Pulmonary artery endothelial cell (primary cell): ENCODE measurements at regions not wholly inside any gene's neighbourhood (a gene's known extent, or its start where the extent isn't known, plus 50 kb on each side); places are given as distances from the start of the nearest gene placed in this dataset.
"Not testable (repeated sequence)": the region's sequence is repeated elsewhere in the genome, so short reads cannot be mapped to it uniquely, and the experiment has no call there.

ENCODE experiments used
- DNase-seq: peaks from one replicate; pipeline ENCODE4 v3.0.0-alpha.2; 2011; ENCODE audit warnings: low read depth, low spot score

- DNase-seq = no peak
These were observed 711.5 kb downstream of the PCDH17 start for GRCh38 chr13:58343076-58343475.

- not testable (repeated sequence) for DNase-seq
These were observed 720.6 kb downstream of the PCDH17 start for GRCh38 chr13:58352100-58352499.

DNA sequence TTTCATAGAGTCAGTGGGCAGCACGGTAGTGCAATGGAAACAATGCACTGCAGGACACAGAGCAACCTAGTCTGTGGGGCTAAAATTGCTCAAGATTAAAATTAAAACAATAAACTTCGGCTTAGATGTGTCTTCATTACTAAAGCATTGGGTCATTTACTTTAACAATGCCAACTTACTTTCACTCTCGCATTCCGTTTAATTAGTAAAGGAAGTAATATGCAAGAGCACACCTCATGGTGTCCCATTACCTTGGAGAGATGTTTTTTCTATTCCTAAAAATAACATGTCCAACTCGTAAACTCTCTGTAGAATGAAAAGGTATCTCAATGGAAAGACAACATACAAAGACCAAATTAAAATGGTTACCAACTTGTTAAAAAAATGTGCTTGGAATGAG, 738.4 kb downstream of the PCDH17 start:
- no peak for DNase-seq

- DNase-seq = no peak
These were observed 744.8 kb downstream of the PCDH17 start for GRCh38 chr13:58376349-58376748.

DNA sequence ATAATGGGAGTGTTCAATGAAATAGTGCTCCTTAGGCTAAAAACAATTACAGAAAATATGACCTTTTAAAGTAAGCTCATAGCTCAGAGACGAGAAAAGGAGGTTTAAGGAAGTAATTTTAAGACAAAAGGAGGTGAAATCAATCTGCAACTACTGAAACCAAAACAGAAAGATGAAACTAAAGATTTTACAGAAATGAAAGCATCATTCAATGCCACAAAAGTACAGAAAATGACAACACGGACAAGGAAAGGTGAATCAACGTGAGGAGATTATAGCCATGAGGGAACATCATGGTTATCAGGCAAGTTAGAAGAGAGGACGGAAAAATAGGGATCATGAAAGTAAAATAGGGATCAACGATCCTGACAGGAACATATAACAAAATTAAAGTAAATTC, 745.2 kb downstream of the PCDH17 start:
- DNase-seq = no peak

- DNase-seq = no peak
These were observed 747.7 kb downstream of the PCDH17 start for GRCh38 chr13:58379221-58379620.

DNA sequence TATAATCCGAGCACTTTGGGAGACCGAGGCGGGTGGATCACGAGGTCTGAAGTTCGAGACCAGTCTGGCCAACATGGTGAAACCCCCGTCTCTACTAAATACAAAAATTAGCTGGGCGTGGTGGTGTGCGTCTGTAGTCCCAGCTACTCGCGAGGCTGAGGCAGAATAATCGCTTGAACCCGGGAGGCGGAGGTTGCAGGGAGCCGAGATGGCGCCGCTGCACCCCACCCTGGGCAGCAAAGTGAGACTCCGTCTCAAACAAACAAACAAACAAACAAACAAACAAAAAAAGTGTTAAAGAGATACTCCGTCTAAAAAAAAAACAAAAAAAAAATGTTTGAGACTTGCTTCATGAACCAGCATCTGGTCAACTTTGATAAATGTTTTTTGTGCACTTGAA, 753.8 kb downstream of the PCDH17 start:
- not testable (repeated sequence) for DNase-seq

DNA sequence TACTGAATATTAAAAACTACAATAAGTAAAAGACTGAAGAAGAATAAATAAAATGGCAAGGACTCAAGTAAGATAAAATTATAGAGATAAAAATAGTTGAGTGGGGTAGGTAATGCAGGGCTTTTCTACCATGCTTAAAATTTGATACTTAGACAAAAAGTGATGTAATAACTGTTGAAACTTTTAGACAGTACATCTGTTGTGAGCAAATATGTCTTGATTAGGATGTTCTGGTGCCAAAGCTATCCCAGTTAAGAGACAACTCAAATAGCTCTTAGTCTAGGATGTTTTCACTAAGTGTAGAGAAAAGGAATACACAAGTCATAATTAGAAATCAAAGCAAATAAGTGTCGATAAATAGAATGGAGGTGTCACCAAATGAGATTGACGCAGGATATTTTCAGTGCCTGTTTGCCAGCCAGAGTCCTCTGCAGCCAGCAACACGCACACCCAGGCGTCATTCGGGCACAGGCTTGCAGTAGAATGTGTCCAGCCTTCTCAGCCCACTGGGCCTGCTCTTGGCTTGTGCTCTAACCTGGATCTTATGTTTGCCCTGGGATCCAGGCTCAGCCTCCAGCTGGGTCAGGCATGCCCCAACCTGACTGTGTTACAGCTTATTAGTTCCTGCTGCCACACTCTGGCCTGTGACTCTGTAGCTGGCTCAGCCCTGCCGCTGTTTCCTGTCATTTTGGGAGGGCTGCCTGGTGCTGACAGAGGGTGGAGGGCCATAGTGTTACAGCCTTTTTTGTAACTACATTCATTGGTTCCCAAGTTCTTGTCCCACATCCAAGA, 766.2 kb downstream of the PCDH17 start:
- no peak for DNase-seq

GRCh38 chr13:58399263-58399662, 767.7 kb downstream of the PCDH17 start:
- DNase-seq = no peak

DNA sequence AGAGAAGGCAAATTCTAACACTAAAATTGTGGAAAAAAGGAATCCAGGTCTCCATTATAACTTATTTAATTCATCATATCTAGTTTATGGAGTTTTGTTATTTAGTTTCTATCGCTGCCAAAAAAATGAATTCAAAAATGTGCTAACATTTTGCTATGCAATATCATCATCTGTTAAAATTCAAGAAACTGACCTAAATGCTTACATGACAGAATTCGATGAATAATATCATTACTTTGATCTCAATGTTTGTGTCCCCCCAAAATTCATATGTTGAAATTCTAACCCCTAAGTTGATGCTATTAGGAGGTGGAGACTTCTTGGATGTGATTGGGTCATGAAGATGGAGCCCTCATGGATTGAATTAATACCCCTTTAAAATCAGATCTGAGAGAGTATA, 775.0 kb downstream of the PCDH17 start:
- no peak for DNase-seq

DNA sequence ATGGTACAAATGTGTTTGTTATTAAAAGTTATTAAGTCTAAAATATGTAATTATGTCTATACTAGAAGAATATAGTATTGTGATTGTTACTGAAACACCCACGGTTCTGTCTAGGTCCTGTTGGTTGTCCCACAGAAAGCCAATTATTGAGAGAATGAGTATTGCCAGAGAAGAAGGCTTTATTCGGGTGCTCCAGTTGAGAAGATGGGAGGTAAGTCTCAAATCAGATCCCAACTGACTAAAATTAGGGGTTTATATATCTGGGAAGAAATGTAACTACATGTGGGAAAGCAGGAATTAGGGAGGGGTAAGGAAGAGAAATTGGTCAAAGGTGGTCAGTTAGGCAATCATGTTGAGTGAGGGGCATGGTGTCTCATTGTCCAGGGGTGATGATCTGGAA, 798.4 kb downstream of the PCDH17 start:
- DNase-seq = no peak

- no peak for DNase-seq
These were observed 803.4 kb downstream of the PCDH17 start for GRCh38 chr13:58434943-58435342.

DNA sequence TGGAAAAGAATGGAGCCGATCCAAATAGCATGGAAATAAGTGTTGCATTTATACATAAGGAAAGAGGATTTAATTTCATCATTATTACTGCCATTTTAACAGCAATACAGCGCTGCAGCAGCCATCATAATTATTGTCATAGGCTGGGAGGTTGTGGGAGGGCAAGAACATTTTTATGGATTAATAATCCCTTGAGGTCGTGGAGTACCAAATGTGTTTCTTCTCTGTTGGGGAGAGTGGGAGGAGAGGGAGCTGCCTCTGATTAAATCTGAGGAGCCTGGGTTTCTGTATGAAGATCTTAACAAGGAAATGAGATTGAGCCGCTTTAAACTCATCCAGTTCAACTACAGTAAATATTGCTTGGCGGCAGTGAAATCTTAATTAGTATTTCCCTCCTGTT, 805.9 kb downstream of the PCDH17 start:
- no peak for DNase-seq

DNA sequence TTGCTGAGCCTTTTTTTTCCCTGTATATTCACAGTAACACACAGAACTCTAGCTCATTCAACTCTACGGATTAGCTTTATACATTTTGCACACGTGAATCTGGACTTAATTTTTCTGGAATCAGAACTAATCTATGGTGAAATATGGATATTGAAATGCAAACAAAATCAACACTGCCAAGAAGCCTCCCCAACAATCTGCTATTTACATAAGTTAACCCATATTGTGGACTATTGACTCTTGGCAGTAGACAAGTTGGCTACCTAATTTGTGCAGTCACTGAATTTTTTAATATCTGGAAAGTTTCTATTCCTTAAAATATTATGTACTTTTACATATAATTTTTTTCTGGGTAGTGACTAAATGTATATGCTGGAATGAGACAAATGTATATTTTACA, 815.4 kb downstream of the PCDH17 start:
- no peak for DNase-seq

- no peak for DNase-seq
These were observed 820.6 kb downstream of the PCDH17 start for GRCh38 chr13:58452123-58452623.

GRCh38 chr13:58455094-58455493, 823.5 kb downstream of the PCDH17 start:
- DNase-seq = no peak

DNA sequence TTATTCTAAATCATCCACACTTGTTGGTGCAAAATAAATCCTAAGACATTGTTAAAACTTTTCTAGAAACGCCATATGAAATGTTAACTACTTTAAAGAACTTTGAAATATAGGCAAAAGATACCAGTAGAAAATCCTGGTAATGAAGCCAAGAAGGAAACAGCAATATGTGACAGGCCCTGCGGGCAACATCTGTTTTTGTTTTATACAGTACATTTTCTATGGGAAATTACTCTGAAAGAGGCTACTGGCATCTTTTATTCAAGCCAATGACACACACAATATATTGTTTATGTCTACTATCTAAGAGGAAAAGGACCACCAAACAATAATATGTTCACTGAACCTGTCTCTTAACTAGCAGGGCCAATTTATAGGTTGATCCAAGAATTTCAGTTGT, 829.7 kb downstream of the PCDH17 start:
- no peak for DNase-seq

GRCh38 chr13:58463841-58464240, 832.3 kb downstream of the PCDH17 start:
- no peak for DNase-seq

DNA sequence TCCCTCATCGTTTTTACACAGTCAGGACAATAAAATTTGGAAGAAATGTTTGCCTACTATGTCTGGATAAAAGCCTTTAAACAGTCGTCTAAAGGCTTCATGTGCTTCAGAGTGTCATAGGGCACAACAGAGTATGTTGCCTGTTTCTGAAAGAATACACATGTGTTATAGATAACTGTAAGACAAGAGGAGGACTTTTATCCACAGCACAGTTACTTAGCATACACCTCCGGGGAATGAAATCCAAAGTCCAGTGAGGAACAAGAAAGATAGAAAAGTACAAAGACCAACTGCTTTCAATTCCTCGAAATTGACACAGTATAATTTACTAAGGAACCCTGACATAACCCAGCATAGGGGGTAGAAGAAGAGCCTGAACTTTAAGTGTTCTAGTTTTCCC, 835.6 kb downstream of the PCDH17 start:
- no peak for DNase-seq

- DNase-seq = no peak
These were observed 840.9 kb downstream of the PCDH17 start for GRCh38 chr13:58472483-58472882.

DNA sequence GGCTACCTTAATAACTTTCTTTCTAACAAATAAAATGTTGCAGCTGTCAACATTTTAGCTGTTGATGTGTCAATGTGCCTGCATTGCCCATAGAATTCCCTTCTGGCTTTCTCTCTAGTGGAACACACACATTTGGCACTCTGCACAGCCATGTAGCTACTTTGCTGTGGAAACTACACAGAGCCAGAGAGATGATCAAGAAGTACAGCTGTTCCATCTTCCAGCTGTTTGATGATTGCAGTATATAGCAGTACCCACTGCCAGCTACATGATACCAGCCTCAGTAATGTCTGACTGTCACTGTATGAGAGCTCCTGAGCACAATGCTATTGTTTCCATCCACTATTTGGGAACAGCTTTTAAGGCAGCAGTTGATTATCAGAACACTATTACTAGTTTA, 843.0 kb downstream of the PCDH17 start:
- DNase-seq = no peak

DNA sequence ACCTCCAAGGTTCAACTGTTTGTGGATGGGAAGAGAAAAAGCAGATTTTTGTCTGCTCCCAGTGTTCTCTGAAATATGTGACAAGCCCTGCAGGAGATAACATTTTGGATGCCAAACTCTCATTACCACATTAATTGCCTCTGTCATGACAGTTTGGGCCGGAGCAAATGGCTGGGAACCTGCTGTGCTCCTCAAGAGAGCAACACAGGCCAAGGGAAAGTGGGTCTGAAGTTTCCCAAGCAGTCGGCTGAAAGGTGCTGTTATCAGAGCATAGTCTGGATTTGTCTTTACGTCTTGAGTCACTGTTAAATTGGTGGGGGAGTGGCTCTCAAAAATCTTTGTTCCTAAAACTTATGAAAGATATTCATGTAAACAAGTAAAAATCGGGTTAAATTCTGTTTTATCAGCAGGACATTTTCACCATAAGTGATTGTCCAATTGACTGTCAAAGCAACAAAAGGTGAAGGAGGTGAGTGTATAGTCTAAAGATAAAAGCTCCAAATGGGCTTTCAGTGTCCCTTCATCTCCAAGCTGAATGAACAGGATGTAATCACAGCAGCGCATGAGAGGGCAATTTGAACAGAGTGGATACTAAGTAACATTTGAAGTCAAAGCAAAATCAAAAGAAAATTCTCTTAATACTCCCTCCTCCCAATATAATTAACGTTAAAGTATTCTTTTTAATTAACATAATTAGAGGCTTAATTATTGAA, 844.8 kb downstream of the PCDH17 start:
- no peak for DNase-seq

- no peak for DNase-seq
These were observed 847.3 kb downstream of the PCDH17 start for GRCh38 chr13:58478858-58479257.
